NCI-H1092 treated with DMSO at 0.1 percent for 48 hours (cell line): ENCODE measurements at regions not wholly inside any gene's neighbourhood (a gene's known extent, or its start where the extent isn't known, plus 50 kb on each side); places are given as distances from the start of the nearest gene placed in this dataset.
"Not testable (repeated sequence)": the region's sequence is repeated elsewhere in the genome, so short reads cannot be mapped to it uniquely, and the experiment has no call there.

ENCODE experiments used
- DNase-seq: peaks from one replicate; lab custom pipeline; 2025; lab: John Stamatoyannopoulos, UW

GRCh38 chr2:16970948-16971347 lies 305.3 kb upstream of the CYRIA start:
- not testable (repeated sequence) for DNase-seq

GRCh38 chr2:16962505-16962904 lies 296.9 kb upstream of the CYRIA start:
- no peak for DNase-seq

GRCh38 chr2:16960579-16960978 lies 294.9 kb upstream of the CYRIA start:
- DNase-seq: no peak

GRCh38 chr2:16958266-16958665 lies 292.6 kb upstream of the CYRIA start:
- no peak for DNase-seq

GRCh38 chr2:16952805-16953204 lies 287.2 kb upstream of the CYRIA start:
- DNase-seq: no peak

- no peak for DNase-seq
These were observed 286.7 kb upstream of the CYRIA start for GRCh38 chr2:16952368-16952767.

GRCh38 chr2:16950436-16950835 lies 284.8 kb upstream of the CYRIA start:
- DNase-seq: no peak

- DNase-seq: no peak
These were observed 283.1 kb upstream of the CYRIA start for GRCh38 chr2:16948710-16949109.

- no peak for DNase-seq
These were observed 282.4 kb upstream of the CYRIA start for GRCh38 chr2:16948053-16948452.

- no peak for DNase-seq
These were observed 277.8 kb upstream of the CYRIA start for GRCh38 chr2:16943279-16943958.

- DNase-seq: no peak
These were observed 274.6 kb upstream of the CYRIA start for GRCh38 chr2:16940214-16940613.

GRCh38 chr2:16939771-16940170 lies 274.1 kb upstream of the CYRIA start:
- DNase-seq: no peak

- DNase-seq: no peak
These were observed 267.7 kb upstream of the CYRIA start for GRCh38 chr2:16933355-16933754.

GRCh38 chr2:16932826-16933225 lies 267.2 kb upstream of the CYRIA start:
- no peak for DNase-seq

GRCh38 chr2:16931441-16931840 lies 265.8 kb upstream of the CYRIA start:
- DNase-seq: no peak

GRCh38 chr2:16927398-16927797 lies 261.8 kb upstream of the CYRIA start:
- no peak for DNase-seq

- no peak for DNase-seq
These were observed 259.5 kb upstream of the CYRIA start for GRCh38 chr2:16925145-16925544.

GRCh38 chr2:16915341-16915755 lies 249.7 kb upstream of the CYRIA start:
- DNase-seq: not testable (repeated sequence)

- DNase-seq: no peak
These were observed 246.1 kb upstream of the CYRIA start for GRCh38 chr2:16911746-16912145.

- DNase-seq: no peak
These were observed 243.0 kb upstream of the CYRIA start for GRCh38 chr2:16908656-16909055.

- no peak for DNase-seq
These were observed 242.1 kb upstream of the CYRIA start for GRCh38 chr2:16907645-16908282.

- not testable (repeated sequence) for DNase-seq
These were observed 239.7 kb upstream of the CYRIA start for GRCh38 chr2:16905325-16905724.

- no peak for DNase-seq
These were observed 234.9 kb upstream of the CYRIA start for GRCh38 chr2:16900405-16901025.
